ENCODE measurements at regions not wholly inside any gene's neighbourhood (a gene's known extent, or its start where the extent isn't known, plus 50 kb on each side); places are given as distances from the start of the nearest gene placed in this dataset.

- no peak overlapping the region for H3K27ac ChIP-seq (ENCODE audit: low read depth, low read length)
- ChIA-PET RAD21 (ENCODE audit: low non-redundant PET in 1 of 2, low total read pairs in 2 of 2, uncharacterized antibody in 2 of 2, unreplicated experiment in 2 of 2) (no interaction called here), CTCF (no interaction called here), POLR2A (no interaction called here)
- no peaks in the 10 kb centered on the region for H4K20me1 ChIP-seq (ENCODE audit: insufficient read depth)
- 0 out of 2 replicates have a peak, but pooled peaks cover 2% of the 10 kb centered on the region for H3K27me3 ChIP-seq (ENCODE audit: insufficient read depth, low read length)
- no peak overlapping the region for H3K4me2 ChIP-seq (ENCODE audit: low read length)
- intact Hi-C loops (cut with micrococcal nuclease), result no loop called here
- no peak for TF ChIP-seq FOSL1 (IDR thresholded peaks at IDR 0.05; ENCODE audit: low read depth)
- TF ChIP-seq YY1 (IDR thresholded peaks at IDR 0.05; ENCODE audit: extremely low read depth, insufficient replicate concordance, low read depth, low read length), result no peak
- TF ChIP-seq EZH2phosphoT487 (IDR thresholded peaks at IDR 0.05; ENCODE audit: borderline replicate concordance), result no peak
- no peak for TF ChIP-seq POLR2A (IDR thresholded peaks at IDR 0.05; ENCODE audit: borderline replicate concordance, extremely low read depth, insufficient read depth, insufficient read length)
- TF ChIP-seq RAD21 (IDR thresholded peaks at IDR 0.05; ENCODE audit: low read depth), result no peak
- TF ChIP-seq ZBTB33 (IDR thresholded peaks at IDR 0.05; ENCODE audit: extremely low read depth, insufficient replicate concordance, low read length), result no peak
- TF ChIP-seq MAX (IDR thresholded peaks at IDR 0.05), result no peak
- no peak for TF ChIP-seq ZFX (IDR thresholded peaks at IDR 0.05)
- no peaks in the 10 kb centered on the region for H3K9me2 ChIP-seq (ENCODE audit: insufficient read depth)
- ATAC-seq (no peak), DNase-seq (ENCODE audit: low read depth, low spot score) (no peak)
- H2AFZ ChIP-seq (ENCODE audit: low read depth, low read length, poor library complexity, severe bottlenecking), result no peak overlapping the region
- no peak overlapping the region for H3K9ac ChIP-seq (ENCODE audit: low read length)
- H3K79me2 ChIP-seq (ENCODE audit: insufficient read depth, low read length), result no peaks in the 10 kb centered on the region
- H3K4me3 ChIP-seq (replicated peaks in 1 of 2; ENCODE audit: low read depth in 1 of 2, low read length in 2 of 2), result no peak overlapping the region
- no peaks in the 10 kb centered on the region for H3K9me3 ChIP-seq (ENCODE audit: control insufficient read depth in 1 of 2, insufficient read depth in 1 of 2, low read depth in 1 of 2, low read length in 2 of 2)
- H3K36me3 ChIP-seq (ENCODE audit: control insufficient read depth in 1 of 2, insufficient read depth in 2 of 2, low read length in 2 of 2), result no peaks in the 10 kb centered on the region
- no TSS peak for BruUV-seq (replicated peaks)
- no peaks in the 10 kb centered on the region for H3K4me1 ChIP-seq (ENCODE audit: control insufficient read depth in 1 of 2, insufficient read depth in 2 of 2, low read length in 2 of 2)
Observed at GRCh38 chr10:78643513-78643912, 425.3 kb upstream of the ZMIZ1 start.

- BruUV-seq (replicated peaks), result no TSS peak
- ATAC-seq, result no peak
- H3K4me2 ChIP-seq (ENCODE audit: low read length), result no peak overlapping the region
- H4K20me1 ChIP-seq (ENCODE audit: insufficient read depth), result no peaks in the 10 kb centered on the region
- TF ChIP-seq SP1 (IDR thresholded peaks at IDR 0.05; ENCODE audit: low read depth) (no peak), ZFX (IDR thresholded peaks at IDR 0.05) (no peak), ZNF274 (IDR thresholded peaks at IDR 0.05; ENCODE audit: low read depth, low read length) (no peak), ELF1 (IDR thresholded peaks at IDR 0.05; ENCODE audit: borderline replicate concordance, low read depth) (no peak), ZBTB33 (IDR thresholded peaks at IDR 0.05; ENCODE audit: extremely low read depth, insufficient replicate concordance, low read length) (no peak), CTCF (IDR thresholded peaks at IDR 0.05 in 2 of 3, conservative IDR thresholded peaks at IDR 0.05 in 1 of 3; ENCODE audit: borderline replicate concordance in 1 of 3, insufficient read depth in 1 of 3, low read depth in 2 of 3, low read length in 2 of 3) (no peak), CBX3 (IDR thresholded peaks at IDR 0.05; ENCODE audit: low read depth) (no peak), ATF3 (IDR thresholded peaks at IDR 0.05) (no peak), POLR2A (IDR thresholded peaks at IDR 0.05; ENCODE audit: borderline replicate concordance, extremely low read depth, insufficient read depth, insufficient read length) (no peak), EZH2 (IDR thresholded peaks at IDR 0.05) (no peak)
- DNase-seq (ENCODE audit: low read depth, low spot score), result no peak
- intact Hi-C loops (cut with micrococcal nuclease), result no loop called here
- POLR2A ChIA-PET, result no interaction called here
- no peak overlapping the region for H3K4me3 ChIP-seq (replicated peaks in 1 of 2; ENCODE audit: low read depth in 1 of 2, low read length in 2 of 2)
- H3K79me2 ChIP-seq (ENCODE audit: insufficient read depth, low read length), result no peaks in the 10 kb centered on the region
- H3K27ac ChIP-seq (ENCODE audit: low read depth, low read length), result no peak overlapping the region
- no peaks in the 10 kb centered on the region for H3K4me1 ChIP-seq (ENCODE audit: control insufficient read depth in 1 of 2, insufficient read depth in 2 of 2, low read length in 2 of 2)
- H3K9me3 ChIP-seq (ENCODE audit: control insufficient read depth in 1 of 2, insufficient read depth in 1 of 2, low read depth in 1 of 2, low read length in 2 of 2), result no peaks in the 10 kb centered on the region
- RAD21 ChIA-PET (ENCODE audit: low non-redundant PET in 1 of 2, low total read pairs in 2 of 2, uncharacterized antibody in 2 of 2, unreplicated experiment in 2 of 2), result no interaction called here
- peaks cover 7% of the 10 kb centered on the region for H3K27me3 ChIP-seq (ENCODE audit: insufficient read depth, low read length)
- CTCF ChIA-PET, result no interaction called here
- no peaks in the 10 kb centered on the region for H3K36me3 ChIP-seq (ENCODE audit: control insufficient read depth in 1 of 2, insufficient read depth in 2 of 2, low read length in 2 of 2)
- H3K9ac ChIP-seq (ENCODE audit: low read length), result no peak overlapping the region
- H3K9me2 ChIP-seq (ENCODE audit: insufficient read depth), result no peaks in the 10 kb centered on the region
- no peak overlapping the region for H2AFZ ChIP-seq (ENCODE audit: low read depth, low read length, poor library complexity, severe bottlenecking)
Observed at GRCh38 chr10:78644550-78644949, 424.2 kb upstream of the ZMIZ1 start.

All from HCT116 (cell line).